DMS153 treated with DMSO at 0.1 percent for 48 hours (cell line): ENCODE measurements at regions not wholly inside any gene's neighbourhood (a gene's known extent, or its start where the extent isn't known, plus 50 kb on each side); places are given as distances from the start of the nearest gene placed in this dataset.

Source experiments
- DNase-seq: peaks from one replicate; lab custom pipeline; 2025; ENCODE audit not compliant: unreplicated experiment; lab: John Stamatoyannopoulos, UW

GRCh38 chr12:127445581-127446139 is 821.3 kb upstream of the TMEM132C start:
- DNase-seq, result no peak

- no peak for DNase-seq
These were observed 818.1 kb upstream of the TMEM132C start for GRCh38 chr12:127448906-127449305.

GRCh38 chr12:127450826-127451225 is 816.1 kb upstream of the TMEM132C start:
- DNase-seq, result no peak

- DNase-seq, result peak; percentile 31
These were observed 811.4 kb upstream of the TMEM132C start for GRCh38 chr12:127455347-127456265.

GRCh38 chr12:127457726-127458125 is 809.2 kb upstream of the TMEM132C start:
- DNase-seq, result no peak

GRCh38 chr12:127459166-127459565 is 807.8 kb upstream of the TMEM132C start:
- DNase-seq, result no peak

- DNase-seq, result no peak
These were observed 807.3 kb upstream of the TMEM132C start for GRCh38 chr12:127459687-127460086.

GRCh38 chr12:127463237-127463636 is 803.7 kb upstream of the TMEM132C start:
- no peak for DNase-seq

- no peak for DNase-seq
These were observed 797.6 kb upstream of the TMEM132C start for GRCh38 chr12:127469331-127469730.

GRCh38 chr12:127473766-127474165 is 793.2 kb upstream of the TMEM132C start:
- DNase-seq, result no peak

- DNase-seq, result no peak
These were observed 787.7 kb upstream of the TMEM132C start for GRCh38 chr12:127479256-127479655.

- no peak for DNase-seq
These were observed 786.1 kb upstream of the TMEM132C start for GRCh38 chr12:127480775-127481314.

GRCh38 chr12:127482950-127483349 is 784.0 kb upstream of the TMEM132C start:
- no peak for DNase-seq

- DNase-seq, result no peak
These were observed 781.4 kb upstream of the TMEM132C start for GRCh38 chr12:127485528-127485927.

- no peak for DNase-seq
These were observed 779.9 kb upstream of the TMEM132C start for GRCh38 chr12:127487031-127487430.

GRCh38 chr12:127489061-127489460 is 777.9 kb upstream of the TMEM132C start:
- DNase-seq, result no peak

- no peak for DNase-seq
These were observed 771.7 kb upstream of the TMEM132C start for GRCh38 chr12:127494961-127495915.

- DNase-seq, result no peak
These were observed 770.7 kb upstream of the TMEM132C start for GRCh38 chr12:127496255-127496654.

GRCh38 chr12:127500512-127501035 is 766.4 kb upstream of the TMEM132C start:
- DNase-seq, result no peak

- no peak for DNase-seq
These were observed 765.1 kb upstream of the TMEM132C start for GRCh38 chr12:127501916-127502315.

- DNase-seq, result no peak
These were observed 763.7 kb upstream of the TMEM132C start for GRCh38 chr12:127503246-127503645.
